ENCODE measurements at regions not wholly inside any gene's neighbourhood (a gene's known extent, or its start where the extent isn't known, plus 50 kb on each side); places are given as distances from the start of the nearest gene placed in this dataset.

GRCh38 chr18:41207706-41208105, 747.3 kb upstream of the PIK3C3 start:
- DNase-seq = no peak

- DNase-seq = no peak
Measured at GRCh38 chr18:41206341-41206830, 748.6 kb upstream of the PIK3C3 start.

GRCh38 chr18:41199212-41199611, 755.8 kb upstream of the PIK3C3 start:
- DNase-seq = no peak

GRCh38 chr18:41197967-41198366, 757.1 kb upstream of the PIK3C3 start:
- DNase-seq = no peak

GRCh38 chr18:41170346-41170745, 784.7 kb upstream of the PIK3C3 start:
- DNase-seq = peak; percentile 9

GRCh38 chr18:41165625-41166024, 789.4 kb upstream of the PIK3C3 start:
- DNase-seq = no peak

GRCh38 chr18:41162781-41163180, 792.3 kb upstream of the PIK3C3 start:
- no peak for DNase-seq

- no peak for DNase-seq
Measured at GRCh38 chr18:41162191-41162590, 792.8 kb upstream of the PIK3C3 start.

GRCh38 chr18:41155910-41156851, 798.9 kb upstream of the PIK3C3 start:
- no peak for DNase-seq

- no peak for DNase-seq
Measured at GRCh38 chr18:41155025-41155424, 800.0 kb upstream of the PIK3C3 start.

GRCh38 chr18:41153871-41154270, 801.2 kb upstream of the PIK3C3 start:
- DNase-seq = no peak

- DNase-seq = peak; percentile 99
Measured at GRCh38 chr18:41150316-41150715, 804.7 kb upstream of the PIK3C3 start.

GRCh38 chr18:41146301-41146700, 808.7 kb upstream of the PIK3C3 start:
- DNase-seq = peak; percentile 92

GRCh38 chr18:41145516-41145915, 809.5 kb upstream of the PIK3C3 start:
- DNase-seq = peak; percentile 24

GRCh38 chr18:41144441-41144840, 810.6 kb upstream of the PIK3C3 start:
- no peak for DNase-seq

GRCh38 chr18:41140506-41140905, 814.5 kb upstream of the PIK3C3 start:
- no peak for DNase-seq

- DNase-seq = no peak
Measured at GRCh38 chr18:41135146-41135545, 819.9 kb upstream of the PIK3C3 start.

GRCh38 chr18:41134426-41134825, 820.6 kb upstream of the PIK3C3 start:
- DNase-seq = no peak

- no peak for DNase-seq
Measured at GRCh38 chr18:41131050-41131449, 824.0 kb upstream of the PIK3C3 start.

- DNase-seq = no peak
Measured at GRCh38 chr18:41128545-41128944, 826.5 kb upstream of the PIK3C3 start.

GRCh38 chr18:41128126-41128525, 826.9 kb upstream of the PIK3C3 start:
- DNase-seq = no peak

- no peak for DNase-seq
Measured at GRCh38 chr18:41126541-41127235, 828.3 kb upstream of the PIK3C3 start.

- DNase-seq = no peak
Measured at GRCh38 chr18:41121116-41121826, 833.8 kb upstream of the PIK3C3 start.

Data from NCI-H146 (cell line).